Daoy (cell line): ENCODE measurements at regions not wholly inside any gene's neighbourhood (a gene's known extent, or its start where the extent isn't known, plus 50 kb on each side); places are given as distances from the start of the nearest gene placed in this dataset.
"Not testable (repeated sequence)": the region's sequence is repeated elsewhere in the genome, so short reads cannot be mapped to it uniquely, and the experiment has no call there.

Experiments used
- DNase-seq: peaks from one replicate; pipeline ENCODE4 v3.0.0-alpha.2; 2015; ENCODE audit warnings: low read depth

DNA sequence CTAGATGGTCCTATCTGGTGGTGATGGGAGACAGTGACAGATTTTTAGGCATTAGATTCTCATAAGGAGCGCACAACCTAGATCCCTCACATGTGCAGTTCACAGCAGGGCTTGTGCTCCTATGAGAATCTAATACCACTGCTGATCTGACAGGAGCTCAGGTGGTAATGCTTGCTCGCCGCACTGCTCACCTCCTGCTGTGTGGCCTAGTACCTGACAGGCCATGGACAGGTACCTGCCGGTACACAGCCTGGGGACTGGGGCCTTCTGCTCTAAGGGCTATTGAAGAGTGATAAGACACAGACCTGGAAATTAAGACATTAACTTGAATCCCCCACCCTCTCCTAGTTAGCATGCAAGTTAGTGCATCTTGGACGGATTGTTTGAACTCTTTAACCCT lies 64.4 kb downstream of the KLRB1 start:
- DNase-seq, result not testable (repeated sequence)

DNA sequence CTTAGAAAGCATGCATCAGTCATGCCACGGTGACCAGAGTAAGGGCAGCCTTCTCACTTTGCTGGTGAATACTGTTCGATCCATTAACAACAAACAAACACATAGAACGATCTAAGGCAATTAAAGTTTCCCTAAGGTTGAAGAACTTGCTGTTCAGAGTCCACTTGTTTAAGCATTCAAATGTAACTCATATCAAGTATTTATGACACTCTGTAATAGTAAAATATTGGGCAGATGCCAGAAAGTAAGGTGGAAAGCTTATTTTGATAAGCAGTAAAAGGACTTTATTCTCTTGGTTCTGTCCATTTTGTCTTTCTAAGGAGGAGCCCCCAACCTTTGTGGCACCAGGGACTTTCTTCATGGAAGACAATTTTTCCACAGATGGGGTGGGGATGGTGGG lies 64.9 kb downstream of the KLRB1 start:
- DNase-seq, result not testable (repeated sequence)

DNA sequence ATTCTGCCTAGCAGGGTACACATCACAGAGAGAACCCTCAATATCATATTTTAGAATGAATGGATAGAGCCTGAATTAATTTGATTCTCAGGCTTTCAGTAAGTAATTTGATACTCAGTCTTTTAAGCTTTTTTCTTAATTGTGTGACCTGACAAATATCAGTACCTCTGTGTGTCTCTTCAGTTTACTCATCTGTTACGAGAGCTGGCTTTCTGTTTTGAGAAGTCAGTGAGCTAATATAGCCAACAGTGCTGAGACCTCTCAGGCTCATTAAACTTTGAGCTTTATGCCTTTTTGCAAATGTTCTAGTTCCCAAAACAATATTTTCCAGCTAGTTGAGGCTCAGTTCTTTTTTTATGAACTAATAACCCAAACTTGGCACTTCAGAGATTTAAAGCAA lies 91.8 kb downstream of the KLRB1 start:
- DNase-seq, result not testable (repeated sequence)

DNA sequence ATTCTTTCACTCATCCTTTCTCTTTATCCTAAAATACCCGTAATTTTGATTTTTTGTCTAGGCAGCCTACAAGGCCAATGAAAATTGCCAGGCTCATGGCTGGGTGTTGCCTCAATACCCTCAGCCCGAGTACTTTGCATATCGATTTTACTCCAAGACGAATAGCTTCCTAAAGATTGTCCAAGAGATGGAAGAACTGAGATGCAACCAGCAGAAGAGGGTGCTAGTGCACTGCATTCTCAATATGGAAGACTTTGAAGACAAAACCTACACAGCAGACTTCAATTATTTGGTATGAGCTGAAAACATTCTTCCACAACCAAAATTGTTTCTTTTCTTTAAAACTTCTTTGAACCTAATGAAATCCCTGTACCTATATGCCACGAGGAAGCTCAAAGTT lies 95.0 kb downstream of the KLRB1 start:
- DNase-seq, result not testable (repeated sequence)

DNA sequence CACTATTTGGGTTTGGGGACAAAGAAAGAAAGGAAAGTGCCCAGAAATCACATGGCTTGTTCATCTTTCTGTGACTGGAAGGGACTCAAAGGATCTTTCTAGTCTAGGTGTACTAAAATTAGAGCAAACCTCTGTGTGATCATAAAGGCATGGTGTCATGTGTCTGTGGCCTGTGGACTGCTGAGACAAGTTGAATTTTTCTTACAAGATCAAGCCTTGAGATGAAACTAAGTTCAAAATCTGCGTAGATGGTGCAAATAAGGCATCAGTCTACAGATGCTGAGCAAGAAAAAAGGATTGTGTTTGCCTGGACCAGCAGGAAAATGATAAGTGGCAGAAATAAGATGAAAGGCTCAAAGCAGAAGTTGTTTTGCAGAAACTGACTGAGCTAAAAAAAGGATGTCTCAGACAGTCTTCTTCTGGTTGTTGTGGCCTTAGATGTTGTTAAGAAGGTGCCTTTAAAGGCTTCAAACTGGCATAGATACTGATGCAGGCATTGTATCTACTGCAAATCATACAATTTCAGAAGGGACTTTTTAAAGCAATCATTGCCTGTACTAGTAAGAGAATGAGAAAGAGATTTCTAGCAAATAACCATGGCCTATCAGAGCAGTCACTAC lies 97.2 kb downstream of the KLRB1 start:
- DNase-seq, result not testable (repeated sequence)

DNA sequence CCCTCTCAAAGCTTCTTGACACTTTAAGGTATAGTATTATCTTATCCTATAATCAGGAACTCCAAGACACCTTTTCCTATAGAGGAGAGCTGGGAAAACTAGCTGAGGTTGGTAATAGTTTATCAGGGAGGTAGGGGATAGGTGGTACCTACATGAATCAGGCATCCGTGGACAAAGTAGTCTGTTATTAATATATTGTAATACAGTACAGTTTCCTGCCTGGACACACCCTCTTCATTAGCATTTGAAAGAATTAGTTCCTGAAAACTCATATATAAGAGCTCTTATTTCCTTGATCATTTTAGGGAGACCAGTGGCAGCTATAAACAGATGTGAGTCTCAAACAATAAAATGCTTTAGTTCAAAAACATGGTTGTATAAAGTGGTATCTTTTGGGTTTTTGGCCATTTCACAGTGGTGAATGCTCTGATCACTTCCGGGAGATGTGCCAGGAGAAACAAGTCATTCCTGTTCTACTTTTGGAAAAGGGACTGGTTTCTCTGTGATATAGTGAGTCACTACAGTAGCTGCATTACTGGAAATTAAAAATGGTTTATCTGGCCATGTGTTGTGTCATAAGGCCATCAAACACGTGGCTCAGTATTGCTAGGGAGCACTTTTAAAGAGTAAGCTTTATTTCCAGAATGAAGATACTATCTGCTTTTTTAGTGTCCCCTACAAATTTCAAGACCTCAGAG lies 98.1 kb downstream of the KLRB1 start:
- peak; percentile 1 for DNase-seq

DNA sequence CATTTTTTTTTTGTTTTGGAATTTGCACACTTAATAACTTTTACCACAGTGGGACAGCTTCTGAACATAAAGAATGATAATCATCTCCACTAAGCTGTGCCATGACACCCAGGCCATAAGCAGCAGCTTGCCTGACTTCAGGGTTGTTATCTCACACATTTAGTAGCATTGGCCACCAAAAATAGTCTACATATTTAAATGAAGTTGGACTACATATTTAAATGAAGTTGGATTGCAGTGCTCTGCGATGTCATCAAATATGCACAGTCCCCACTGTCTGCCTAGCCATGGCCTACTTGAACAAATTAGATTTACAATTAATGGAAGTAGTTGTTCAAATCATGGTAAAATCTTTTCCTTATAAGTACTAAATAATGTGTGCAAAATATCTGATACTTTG lies 101.0 kb downstream of the KLRB1 start:
- no peak for DNase-seq

DNA sequence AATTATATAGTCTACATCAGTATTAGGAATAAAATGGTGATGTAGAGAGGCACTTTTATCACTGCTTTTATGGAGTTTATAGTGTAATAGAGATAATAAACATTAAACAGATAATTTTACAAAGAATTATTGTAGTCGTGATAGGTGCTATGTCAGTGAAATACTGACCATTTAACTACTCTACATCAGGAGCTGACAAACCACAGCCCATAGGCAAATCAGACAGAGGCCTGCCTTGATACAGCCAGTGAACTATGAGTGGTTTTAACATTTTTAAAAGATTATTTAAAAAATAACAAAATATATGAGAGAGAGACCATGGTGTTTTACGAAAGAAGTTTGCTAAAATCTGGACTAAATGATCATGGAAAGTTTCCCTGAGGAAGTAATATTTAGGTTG lies 104.3 kb downstream of the KLRB1 start:
- not testable (repeated sequence) for DNase-seq

DNA sequence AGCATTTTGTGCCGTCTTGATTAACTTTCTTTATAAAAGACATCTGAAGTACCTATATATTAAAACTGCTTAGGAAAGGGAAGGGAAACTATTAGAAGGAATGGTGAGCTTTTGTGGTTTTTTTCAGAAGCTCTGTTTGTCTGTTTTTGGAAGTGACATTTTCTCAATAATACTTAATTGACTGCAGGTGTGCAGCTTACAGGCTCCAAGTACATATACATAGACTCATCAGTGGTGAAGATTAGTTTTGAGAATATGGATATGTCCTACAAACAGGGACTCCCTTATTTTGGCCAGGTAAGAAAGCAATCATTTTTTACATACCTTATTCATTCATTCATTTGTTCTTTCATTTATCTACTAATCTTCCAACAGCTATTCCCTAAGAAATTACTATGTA lies 104.9 kb downstream of the KLRB1 start:
- not testable (repeated sequence) for DNase-seq

DNA sequence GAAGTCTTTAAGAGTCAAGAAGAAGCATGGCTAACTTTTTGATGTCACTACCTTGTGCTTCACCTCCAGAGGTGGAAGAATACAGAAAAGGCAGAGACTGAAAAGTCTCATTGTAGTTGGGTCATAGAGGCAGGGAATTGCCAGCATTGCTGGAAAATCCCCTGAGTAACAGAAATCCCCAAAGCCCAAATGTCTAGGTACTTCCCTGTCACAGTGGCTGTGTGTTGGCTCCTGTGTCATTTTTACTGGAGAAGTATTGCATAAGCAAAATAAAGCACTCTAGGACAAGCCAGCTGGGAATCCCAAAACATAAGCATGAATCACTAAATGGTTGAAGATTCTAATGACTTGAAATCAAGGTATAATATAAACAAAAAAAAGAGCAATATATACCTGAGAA lies 114.4 kb downstream of the KLRB1 start:
- not testable (repeated sequence) for DNase-seq

DNA sequence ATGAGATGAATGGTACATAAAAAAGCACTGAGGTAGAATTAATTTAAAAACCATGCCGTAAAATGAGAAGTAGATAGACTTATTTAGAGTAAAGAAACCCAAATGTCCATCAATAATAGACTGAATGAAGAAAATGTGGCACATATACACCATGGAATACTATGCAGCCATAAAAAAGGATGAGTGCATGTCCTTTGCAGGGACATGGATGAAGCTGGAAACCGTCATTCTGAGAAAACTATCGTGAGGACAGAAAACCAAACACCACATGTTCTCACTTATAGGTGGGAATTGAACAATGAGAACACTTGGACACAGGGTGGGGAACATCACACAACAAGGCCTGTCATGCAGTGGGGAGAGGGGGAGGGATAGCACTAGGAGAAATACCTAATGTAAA lies 126.4 kb downstream of the KLRB1 start:
- DNase-seq, result not testable (repeated sequence)

DNA sequence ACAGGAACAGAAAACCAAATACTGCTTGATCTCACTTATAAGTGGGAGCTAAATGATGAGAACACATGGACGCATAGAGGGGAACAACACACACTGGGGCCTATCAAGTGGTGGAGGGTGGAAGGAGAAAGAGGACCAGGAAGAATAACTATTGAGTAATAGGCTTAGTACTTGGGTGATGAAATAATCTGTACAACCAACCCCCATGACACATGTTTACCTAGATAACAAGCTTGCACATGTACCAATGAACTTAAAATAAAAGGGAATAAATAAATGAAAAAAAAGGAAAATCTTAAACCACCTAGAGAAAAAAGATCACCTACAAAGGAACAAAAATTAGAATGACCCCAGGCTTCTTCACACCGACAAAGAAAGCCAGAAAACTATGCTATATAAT lies 133.5 kb downstream of the KLRB1 start:
- not testable (repeated sequence) for DNase-seq

DNA sequence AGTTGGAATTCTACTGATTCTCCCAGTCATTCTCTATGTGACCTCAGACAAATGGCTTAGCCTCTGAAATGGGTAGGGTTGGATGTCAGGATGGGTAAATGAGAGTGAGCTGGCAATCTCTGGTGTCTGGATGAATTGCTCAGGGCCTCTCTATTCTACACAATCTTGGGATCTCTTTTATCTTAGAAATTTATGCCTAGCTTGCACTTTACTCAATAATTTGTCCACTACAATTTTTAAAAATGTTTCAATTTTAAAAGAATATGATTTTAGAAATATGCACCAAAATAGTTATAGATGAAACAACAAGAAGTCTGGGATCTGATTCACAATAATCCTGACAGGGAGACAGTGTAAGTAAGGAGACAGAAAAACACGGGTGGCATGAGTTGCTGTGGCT lies 134.1 kb downstream of the KLRB1 start:
- DNase-seq, result not testable (repeated sequence)

DNA sequence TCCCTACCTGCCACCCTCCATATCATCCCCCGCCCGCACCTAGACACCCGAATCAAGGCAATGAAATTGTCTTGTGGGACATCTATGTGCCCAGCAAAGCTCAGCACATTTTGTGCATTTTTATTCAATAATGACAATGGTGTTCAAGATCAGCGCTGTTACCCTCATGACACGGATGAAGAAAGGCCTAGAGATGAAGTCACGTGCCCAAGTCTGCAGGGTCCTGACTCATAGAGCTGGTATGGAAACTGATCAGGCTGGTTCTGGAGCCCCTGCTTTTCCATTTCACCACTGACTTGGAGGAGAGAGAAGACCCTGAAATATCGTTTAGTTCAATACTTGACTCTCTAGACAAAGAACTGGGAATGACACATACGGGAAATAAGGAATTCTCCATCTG lies 136.2 kb downstream of the KLRB1 start:
- not testable (repeated sequence) for DNase-seq

DNA sequence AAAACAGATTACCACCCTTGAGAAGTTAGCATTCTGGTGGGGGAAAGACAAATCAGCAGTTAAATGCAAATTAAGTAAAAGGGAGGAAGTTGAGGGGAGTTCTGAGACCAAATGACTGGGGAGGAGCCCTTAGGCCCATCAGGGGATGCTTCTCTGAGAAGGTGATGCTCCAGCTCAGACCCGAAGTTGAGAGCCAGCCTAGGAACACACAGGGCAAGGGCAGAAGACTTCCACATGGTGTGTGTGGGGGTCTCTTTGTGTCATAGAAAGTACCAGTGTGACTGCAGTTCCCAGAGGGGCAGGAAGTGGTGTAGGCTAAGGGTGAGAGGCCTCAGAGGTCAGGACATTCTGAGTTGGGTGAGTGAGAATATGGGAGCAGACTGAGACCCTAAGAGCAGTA lies 137.3 kb downstream of the KLRB1 start:
- not testable (repeated sequence) for DNase-seq

DNA sequence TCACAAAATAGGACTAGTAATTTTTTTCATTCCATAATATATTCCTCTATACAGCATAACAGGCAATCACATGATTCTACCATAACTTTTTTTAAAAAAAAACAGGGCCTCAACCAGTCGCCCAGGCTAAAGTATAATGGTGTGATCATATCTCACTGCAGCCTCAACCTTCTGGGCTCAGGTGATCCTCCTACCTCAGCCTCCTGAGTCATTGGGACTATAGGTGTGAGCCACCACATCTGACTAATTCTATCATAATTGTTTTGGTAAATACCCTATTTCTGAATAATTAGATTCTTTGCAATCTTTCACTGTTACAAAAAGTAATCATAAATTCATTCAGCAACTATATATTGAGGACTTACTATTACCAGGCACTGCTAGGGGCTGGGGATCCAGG lies 137.8 kb downstream of the KLRB1 start:
- DNase-seq, result not testable (repeated sequence)

DNA sequence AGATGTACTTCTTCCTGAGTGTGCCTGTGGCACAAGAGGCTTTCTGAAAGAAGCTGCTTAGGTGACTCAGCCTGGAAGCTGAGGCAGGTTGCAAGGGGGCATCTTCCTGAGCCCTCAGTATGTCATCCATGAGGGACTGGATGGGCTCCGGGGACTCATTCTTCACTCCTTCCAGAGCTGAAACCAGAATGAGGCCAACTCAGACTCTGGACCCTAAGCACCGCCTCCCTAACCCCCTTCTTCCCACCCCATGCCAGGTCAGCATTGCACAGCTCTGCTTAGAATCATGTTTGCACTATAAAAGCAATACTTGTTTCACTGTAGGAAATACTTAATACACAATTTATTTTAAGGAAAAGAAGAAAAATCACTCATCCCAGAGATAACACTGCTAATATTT lies 138.3 kb downstream of the KLRB1 start:
- not testable (repeated sequence) for DNase-seq

DNA sequence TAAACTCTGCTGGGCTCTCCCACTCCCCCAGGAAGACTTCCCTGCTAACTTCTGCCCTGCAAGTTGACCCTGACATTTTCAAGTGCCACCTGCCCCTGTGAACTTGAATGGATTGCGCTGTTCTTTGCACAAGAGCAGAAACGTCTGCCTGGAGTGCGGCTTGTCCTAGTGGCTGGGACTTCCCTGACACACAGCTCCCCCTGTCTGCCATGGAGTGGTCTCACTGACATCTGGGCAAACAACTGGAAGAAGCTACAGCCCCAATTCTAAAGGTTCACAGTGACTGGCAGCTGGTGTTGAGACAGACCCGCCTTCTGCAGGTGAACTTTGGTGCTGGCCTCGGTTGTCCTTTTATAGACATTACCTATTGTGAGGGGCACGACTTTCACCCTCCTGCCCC lies 138.7 kb downstream of the KLRB1 start:
- DNase-seq, result peak; percentile 18

DNA sequence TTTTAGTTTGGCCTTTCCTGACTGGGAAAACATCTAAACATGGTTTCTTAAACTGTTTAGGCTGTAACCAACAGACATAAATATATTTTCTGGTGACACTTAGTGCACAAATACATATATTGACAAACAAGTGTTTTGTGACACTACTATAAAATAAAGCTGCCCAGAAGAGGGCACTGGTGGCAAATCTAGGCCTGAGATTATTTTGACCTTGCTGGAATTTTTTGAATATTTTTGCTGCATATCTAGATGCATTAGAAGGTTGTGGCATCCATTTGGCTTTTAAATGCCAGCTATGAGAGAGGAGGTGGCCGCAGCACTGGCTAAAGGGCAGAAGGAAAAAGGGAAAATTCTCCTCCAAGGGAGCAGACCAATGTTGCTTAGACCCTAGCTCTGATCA lies 139.6 kb downstream of the KLRB1 start:
- not testable (repeated sequence) for DNase-seq

DNA sequence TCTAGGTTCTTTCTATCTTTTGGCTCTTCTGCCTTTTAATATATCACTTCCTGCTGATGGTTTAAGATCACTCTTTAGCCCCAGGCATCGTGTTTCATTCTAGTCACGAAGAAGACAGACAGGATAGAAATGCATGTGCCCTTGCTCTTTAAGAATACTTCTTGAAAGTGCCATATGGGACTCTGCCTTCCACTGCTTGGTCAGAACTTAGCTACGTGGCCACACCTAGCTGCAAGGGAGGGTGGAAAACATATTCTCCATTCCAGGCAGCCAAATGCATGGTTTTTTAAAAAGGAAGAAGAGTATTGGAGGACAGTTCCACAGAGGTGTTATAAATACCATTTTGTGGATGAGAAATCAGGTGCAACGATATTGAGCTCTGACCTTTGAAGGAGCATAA lies 143.3 kb downstream of the KLRB1 start:
- DNase-seq, result no peak

DNA sequence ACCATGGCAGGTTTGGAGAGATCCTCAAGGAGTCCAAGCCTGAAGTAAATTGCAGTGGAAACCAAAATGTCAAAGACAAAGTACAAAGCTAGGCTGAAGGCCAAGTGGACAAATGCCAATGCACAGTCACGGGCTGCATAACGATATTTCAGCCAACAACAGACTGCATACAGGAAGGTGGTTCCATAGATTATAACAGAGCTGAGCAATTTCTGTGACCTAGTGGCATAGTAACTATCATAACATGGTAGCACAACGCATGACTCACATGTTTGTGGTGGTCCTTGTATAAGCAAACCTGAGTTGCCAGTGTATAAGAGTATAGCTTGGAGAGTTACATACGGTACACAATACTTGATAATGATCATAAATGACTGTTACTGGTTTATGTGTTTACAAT lies 152.2 kb downstream of the KLRB1 start:
- DNase-seq, result peak; percentile 67

DNA sequence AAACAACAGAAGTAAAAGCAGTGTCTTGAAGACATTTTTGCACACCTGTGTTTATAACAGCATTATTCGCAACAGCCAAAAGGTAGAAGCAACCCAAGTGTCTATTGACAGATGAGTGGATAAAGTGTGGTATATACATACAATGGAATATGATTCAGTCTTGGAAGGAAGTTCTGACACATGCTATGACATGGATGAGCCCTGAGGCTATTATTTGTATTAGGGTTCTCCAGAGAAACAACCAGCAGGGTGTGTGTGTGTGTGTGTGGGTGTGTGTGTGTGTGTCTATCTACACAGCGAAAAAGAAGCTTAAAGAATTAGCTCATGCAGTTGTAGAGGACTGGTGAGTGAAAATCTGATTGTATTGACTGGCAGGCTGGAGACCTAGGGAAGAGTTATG lies 153.7 kb downstream of the KLRB1 start:
- not testable (repeated sequence) for DNase-seq

DNA sequence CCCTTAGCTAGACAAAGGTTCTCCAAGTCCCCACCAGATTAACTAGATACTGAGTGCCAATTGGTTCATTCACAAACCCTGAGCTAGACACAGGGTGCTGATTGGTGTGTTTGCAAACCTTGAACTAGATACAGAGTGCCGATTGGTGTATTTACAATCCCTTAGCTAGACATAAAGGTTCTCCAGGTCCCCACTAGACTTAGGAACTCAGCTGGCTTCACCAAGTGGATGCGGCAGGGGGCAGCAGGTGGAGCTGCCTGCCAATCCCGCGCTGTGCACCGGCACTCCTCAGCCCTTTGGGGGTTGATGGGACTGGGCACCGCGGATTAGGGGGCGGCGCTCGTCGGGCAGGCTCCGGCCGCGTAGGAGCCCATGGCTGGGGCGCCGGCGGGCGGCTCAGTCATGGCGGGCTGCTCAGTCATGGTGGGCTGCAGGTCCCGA lies 157.6 kb downstream of the KLRB1 start:
- not testable (repeated sequence) for DNase-seq
